GM21737 (cell line): ENCODE measurements at regions not wholly inside any gene's neighbourhood (a gene's known extent, or its start where the extent isn't known, plus 50 kb on each side); places are given as distances from the start of the nearest gene placed in this dataset.
A peak's percentile ranks its signal among the peaks of the same experiment; 100 is the strongest.
"Not testable (repeated sequence)": the region's sequence is repeated elsewhere in the genome, so short reads cannot be mapped to it uniquely, and the experiment has no call there.

Experiments used
- ATAC-seq: cut with Tn5 transposase; IDR thresholded peaks from one replicate; pipeline ENCODE4 v1.9.1; 2021; ENCODE audit warnings: mild to moderate bottlenecking, moderate library complexity; ENCODE audit not compliant: unreplicated experiment

DNA sequence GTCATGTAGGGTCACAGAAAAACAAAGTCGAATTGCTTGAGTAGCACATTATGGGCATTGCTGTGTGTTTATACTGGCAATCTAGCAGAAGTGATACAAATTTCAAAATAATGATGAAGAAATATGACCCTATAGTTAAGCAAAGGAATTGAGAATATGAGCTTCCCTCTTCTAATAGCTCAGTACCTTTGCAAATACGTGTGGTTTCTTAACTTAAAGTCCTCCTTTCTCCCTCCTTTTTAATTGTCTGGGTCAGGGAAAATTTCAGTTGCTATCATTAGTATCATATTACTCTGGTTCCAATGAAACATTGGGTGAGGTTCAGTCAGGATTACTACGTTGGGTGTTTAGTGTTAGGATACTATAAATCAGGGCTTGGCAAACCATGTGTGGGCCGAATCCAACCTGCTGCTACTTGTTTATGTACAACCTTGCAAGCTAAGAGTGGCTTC is 166.8 kb upstream of the CARMIL1 start:
- no peak for ATAC-seq

DNA sequence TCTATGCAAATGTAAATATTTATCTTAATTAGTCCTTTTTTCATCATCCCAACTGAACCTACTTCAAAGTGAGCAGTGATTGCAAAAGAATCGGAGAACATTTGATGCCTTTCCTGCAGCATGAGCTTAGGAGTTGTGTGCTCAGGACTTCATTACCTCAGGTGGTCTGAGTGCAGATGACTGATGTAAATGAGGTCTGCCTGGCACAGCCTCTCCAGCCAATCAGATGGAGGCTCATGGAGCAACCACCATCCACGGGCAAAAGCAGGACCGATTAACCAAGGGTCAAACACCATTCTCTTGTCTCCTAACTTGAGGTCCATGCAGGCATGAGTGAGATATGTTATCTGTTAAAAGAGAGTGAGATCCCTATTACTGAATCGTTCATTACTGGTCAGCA is 165.7 kb upstream of the CARMIL1 start:
- no peak for ATAC-seq

DNA sequence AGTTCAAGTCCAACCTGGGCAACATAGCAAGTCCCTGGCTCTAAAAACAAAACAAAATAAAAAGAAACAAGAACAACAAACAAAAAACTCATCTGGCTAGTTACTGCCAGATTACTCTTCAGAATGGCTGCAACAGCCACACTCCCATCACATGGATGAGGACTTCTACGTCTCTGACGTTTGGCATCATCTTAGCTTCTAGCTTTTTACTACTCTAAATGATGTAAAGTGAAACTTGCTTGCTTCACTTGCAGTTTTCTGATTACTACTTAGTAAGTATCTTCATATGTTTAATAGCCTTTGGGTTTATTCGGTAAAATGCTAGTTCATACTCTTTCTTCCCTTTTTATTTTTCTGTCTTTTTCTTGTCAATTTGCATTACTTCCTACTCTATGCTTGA is 161.1 kb upstream of the CARMIL1 start:
- no peak for ATAC-seq

DNA sequence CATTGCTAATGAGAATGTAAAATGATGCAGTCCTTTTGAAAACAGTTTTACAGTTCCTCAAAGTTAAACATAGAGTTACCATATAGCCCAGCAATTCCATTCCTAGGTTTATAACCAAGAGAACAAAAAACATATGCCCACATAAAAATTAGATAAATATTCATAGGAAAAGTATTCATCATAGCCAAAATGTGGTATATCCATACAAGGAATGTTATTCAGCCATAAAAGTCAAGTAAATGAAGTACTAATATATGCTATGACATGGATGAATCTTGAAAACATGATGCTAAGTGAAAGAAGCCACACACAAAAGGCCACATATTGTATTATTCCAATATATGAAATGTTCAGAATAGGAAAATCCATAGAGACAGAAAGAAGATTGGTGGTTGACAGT is 158.0 kb upstream of the CARMIL1 start:
- ATAC-seq, result no peak

DNA sequence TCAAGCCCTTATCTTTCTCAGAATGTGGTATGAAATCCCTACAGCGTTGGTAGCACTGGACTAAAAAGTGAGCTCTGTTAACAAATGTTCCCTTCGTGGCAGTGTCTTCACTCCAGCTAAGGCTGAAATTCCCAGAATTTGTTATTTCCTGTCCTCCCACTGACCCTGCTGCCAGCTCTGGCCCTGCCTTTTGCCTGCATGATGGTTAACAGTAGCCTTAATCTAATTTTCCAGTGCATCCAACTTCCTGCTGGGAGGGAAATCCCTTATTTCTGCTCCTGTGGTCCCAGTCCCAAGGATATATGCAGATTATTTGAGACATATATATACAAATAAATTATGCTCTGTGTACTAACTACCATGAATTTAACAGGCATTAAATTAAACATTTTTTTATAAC is 157.2 kb upstream of the CARMIL1 start:
- no peak for ATAC-seq

DNA sequence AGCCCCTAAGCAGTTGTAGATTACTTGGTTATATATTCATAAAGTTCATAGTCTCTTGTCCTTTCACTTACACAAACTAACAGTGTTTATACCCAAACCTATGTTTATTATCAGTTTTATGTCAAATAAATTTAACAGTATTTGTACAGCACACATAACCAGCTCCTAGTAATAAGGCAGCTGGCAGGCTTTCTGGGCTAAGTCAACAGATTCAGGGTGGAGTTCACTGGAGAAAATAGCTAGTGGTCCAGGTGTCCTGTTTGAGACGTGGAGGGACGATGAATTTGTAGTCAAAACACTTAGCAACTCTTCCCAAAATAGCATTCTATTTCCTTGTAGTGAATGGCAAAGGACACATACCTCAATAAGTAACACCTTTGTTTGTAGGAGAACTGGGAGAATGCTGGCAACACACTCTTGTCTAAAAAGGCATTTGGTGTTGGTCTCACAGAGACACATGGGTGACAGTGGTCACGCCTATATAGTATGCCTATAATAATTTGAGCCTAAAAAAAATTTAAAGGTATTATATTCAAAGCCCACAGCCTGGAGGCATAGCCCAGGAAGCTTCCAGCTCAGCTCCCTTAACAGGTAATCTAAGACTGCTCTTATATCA is 156.4 kb upstream of the CARMIL1 start:
- ATAC-seq, result no peak

DNA sequence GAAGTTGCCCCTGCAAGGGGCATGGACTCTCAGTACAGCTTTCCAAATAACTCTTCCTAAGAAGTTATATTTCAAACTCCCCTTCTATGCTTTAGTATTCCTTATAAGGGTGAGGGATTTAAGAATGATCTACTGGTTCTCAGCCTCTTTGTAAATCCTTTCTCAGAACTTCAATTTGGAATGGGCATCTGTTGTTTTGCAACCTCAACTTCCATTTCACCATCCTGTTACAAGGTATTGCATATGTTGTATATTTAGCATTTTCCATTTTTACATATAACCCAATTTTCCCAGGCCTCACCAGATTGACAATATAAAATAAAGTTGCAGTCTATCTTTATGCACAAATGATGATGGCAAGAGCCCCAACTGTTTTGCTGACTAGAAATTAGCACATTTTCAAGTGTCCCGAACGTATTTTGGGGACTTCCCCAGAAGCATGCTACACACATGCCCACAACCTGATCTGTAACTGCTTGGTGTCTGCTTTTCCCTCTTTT is 154.9 kb upstream of the CARMIL1 start:
- ATAC-seq, result no peak

DNA sequence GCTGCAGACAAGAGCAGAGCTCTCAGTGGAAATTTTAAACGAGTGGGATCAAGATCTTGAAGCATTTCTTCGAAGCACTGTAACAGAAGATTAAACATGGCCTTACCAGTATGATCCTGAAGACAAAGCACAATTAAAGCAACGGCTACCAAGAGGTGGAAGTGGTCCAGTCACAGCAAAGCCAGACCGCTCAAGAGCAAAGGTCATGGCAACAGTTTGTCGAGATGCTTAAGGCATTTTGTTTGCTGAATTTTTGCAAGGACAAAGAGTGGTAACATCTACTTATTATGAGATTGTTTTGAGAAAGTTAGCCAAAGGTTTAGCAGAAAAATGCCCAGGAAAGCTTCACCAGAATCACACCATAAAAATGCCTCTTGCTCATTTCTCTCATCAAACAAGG is 153.4 kb upstream of the CARMIL1 start:
- no peak for ATAC-seq

DNA sequence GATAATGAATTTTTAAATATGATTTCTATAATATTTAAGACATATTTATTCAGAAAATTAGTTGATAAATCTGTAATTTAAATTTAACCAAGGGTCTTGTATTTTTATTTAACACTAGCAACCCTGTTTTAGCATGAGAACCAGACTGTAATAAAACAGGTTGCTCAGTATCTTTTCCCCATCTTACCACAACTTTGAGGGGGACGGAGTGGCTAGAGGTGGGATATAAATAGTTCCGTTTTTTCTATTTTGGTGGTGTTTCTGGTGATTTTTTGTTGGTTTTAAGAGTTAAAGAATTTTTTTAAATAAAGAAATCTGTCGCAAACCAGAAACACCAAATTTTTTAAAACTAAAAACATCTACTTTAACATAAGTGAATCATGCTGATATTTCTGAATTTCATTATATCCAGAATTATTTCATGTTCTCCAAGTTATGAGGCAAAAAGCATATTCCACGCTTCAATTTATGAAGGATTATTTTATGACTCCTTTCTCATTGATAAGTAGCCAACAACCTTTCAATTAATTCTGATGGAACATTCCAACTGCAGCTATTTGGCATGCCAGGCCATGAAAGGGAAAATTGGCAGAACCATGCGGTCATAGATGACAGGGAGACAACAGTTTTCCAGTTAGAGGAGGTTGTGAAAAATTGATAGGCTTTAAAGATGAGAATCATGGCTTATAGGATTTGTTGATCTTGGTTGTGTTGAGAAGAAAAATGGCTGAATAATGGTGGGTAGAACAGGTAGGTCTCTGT is 151.9 kb upstream of the CARMIL1 start:
- ATAC-seq, result no peak

DNA sequence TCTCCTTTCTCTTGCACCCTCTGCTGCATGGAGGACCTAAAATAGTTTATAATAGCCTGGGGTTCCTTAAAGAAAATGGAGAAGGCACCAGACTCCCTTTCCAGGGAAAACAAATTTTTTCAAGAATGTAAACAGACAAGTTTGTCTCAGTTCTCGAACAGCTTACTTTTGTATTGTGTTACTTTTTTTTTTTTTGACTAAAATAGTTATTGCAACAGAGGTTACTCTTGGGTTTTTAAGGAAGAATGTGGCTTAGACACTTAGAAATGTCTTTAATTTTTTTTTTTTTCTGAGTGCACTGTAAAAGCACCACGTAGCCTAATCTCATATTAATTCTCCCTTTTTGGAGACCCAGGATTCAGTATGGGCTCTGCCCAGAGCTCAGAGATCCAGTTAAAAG is 148.7 kb upstream of the CARMIL1 start:
- no peak for ATAC-seq

DNA sequence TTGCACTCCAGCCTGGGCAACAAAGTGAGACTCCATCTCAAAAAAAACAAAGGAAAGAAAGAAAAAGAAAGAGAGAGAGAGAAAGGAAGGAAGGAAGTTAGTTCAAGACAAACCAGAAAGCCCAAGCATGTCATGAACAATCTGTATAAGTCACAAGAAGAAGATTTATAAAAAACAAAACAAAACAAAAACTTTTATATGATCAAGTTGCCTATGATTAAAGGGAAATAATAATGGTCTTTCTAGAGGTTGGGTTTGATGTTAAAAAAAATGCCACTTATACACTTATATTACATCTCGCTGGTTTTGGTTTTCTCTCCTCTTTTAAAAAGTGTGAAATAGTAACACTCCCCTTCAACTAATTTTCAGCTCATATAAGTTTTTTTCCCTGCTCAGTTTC is 146.2 kb upstream of the CARMIL1 start:
- no peak for ATAC-seq

DNA sequence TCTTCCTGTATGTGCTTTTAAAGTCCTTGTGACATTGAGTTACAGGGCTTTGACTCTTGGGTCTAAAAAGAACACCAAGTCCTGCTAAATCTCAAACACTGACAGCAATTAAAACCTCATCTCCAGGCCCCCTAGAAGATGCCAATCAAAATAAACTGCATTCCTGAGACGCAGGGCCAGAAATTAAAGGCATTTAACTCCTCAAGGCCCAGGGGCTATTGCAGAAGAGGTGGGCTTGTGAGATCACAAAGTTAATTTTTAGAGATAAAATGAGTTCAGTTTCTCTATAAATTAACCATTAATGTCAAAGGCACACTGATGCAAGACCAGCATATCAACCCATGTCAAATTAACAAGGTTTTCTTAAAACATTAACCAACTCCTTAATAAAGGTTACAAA is 145.6 kb upstream of the CARMIL1 start:
- ATAC-seq, result no peak

DNA sequence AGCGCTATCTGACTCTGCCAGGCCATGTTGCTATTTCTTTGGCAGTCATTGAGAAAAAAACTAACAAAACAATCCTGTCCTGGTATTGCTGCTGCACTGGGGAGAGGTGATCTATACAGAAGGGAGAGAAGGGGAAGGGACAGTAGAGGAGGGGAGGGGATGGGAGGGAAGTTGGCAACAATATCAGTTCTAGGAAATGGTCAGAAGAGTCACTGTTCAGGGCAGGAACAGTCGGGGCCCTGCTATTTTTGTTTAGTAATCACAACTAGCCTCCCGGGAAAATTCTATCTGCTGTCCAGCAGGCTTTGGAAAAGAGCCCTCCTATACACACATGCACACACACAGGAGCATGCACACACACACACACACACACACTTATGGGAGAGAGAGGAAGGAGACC is 142.3 kb upstream of the CARMIL1 start:
- no peak for ATAC-seq

DNA sequence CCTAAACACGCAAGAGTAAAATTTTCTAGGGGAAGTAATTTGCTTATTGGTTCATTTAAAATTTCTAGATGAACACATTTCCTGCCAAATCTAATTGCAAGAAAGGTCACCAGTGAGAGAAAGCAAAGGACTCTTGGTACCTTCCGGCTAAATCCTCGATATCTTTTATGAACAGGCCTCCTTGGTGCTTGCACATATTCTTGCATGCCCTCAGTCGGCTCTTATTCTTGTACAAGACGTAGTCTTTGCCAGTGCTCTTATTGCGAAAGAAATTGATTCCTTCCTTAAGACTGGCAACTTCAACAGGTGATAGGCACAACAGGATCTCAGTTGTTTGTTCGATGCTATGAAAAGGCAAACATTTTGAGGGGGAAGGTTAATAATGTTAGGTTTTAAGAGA is 141.7 kb upstream of the CARMIL1 start:
- no peak for ATAC-seq

DNA sequence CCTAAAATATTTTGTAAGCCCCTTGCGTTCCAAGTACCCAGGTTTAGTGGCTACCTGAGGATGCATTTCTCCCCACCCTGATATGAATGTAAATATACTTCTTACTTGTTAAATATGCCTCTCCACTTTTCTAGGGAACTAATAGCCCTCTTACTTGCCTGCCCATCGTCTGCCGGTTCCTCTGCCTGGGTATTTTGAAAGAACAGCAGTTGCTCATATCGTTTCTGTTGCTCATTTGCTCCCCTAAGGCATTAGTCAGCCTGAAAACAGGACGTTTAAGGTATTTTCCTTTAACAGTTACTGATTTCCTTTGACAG is 141.3 kb upstream of the CARMIL1 start:
- no peak for ATAC-seq

DNA sequence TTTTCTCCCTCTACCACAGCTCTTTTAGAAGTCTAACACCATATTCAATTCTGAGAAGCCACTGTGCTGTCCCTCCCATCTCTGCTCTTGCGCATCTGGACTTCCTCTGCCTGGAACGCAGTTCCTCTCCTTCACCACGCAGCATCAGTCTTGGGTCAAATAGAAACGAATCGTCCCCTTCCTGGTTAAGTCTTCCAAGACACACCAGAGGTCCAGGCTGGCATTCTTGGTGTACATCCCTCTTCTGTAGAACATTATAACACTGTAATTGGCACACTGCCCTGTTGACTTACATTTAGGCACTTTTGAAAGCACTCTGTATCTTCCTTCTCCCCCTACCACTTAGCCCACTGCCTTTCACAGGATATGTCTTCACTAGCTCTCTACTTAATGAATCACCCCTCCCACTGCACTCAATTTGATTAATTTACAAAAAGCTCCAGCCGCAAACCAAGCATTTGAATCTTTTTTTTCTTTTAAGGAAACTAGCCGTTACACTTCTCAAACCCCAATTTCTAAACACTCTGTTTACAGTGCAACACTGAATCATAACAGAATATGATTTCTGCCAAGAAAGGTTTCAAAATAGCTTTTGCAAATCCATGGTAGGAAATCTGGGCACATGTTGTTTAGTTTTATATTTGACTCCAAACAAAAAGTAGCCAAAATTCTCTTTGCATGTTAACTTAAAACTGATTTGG is 140.8 kb upstream of the CARMIL1 start:
- peak; percentile 91 for ATAC-seq

DNA sequence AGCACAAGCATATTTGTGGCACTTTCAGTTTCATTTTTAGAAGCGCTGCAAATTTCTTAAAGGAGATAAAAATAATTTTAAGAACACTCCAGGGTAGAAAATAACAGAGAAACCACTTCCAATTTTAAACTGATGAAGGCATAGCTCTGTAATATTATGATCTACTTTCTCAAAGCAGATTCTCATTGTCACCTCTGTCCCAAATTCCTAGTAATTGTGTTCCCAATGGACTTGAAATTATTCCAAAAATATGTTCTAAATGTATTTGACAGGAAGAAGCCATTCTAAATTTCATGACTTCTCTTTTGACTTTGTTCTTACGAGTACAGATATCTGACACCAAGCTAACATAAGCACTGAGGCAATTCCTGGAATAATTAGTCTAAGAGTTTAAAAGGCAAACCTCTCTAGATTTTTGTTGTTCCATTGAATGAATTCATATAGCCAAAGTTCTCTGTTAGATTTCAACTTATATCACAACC is 140.2 kb upstream of the CARMIL1 start:
- no peak for ATAC-seq

DNA sequence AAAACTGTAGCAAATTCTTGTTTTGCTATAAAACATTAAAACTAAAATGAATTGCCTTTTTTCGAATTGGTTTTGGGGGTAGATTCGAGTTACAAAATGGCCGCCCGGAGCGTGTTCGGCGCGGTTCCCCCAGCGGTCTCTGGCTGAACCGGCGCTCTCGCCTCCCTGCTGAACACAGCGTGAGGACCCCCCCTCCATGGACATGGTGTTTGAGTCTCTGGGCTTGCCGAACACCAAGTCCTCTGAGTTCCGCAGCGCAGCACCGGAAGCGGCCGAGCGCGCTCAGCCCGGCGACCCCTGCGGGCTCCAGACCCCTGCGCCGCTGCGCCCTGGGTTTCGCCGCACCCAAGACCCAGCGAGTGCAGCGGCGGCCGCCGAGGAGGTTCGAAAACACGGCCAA is 139.6 kb upstream of the CARMIL1 start:
- ATAC-seq, result not testable (repeated sequence)

DNA sequence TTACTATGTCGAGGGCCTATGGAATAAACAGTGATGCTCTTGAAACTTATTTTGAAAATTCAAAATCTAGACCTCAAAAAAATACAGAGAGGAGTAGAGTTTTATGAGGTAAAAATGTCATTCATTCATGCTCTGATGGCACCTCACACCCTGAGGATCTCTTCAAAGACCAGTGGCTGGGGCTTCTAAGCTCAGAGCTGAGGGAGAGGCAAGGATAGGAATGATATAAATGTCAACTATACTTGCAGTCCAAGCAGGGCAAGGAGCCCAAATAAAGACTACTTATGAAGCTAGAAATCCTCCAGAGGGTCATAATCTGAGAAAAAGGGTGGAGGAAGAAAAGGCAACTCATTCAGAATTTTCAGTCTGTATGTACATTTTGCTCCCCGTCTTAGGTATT is 136.7 kb upstream of the CARMIL1 start:
- no peak for ATAC-seq

DNA sequence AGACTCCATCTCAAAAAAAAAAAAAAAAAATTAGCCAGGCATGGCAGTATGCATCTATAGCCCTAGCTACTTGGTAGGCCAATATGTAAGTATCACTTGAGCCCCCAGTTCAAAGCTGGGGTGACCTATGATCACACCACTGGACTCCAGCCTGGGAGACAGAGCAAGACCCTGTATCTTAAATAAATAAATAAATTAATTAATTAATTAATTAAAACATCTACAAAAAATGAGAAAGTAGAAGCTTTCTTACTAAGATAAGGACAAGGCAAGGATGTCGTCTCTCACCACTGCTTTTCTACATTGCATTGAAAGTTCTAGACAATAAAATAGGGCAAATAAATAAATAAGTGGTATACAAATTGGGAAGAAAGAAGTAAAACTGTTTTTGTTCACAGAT is 134.3 kb upstream of the CARMIL1 start:
- no peak for ATAC-seq

DNA sequence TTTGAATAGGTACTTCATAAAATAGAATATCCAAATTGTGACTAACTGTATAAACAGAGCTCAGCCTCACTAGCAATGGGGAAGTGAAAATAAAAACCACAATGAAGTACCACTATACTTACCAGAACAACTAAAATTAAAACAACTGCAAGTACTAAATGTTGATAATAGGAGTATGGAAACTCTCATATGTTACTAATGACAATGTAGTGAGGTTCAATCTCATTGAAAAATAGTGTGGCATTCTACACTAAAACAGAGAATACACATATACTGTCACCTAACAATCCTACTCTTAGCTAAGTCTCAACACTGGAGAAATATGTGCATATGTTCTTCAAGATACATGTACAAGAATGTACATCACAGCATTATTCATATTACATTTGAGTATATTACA is 132.0 kb upstream of the CARMIL1 start:
- peak; percentile 91 for ATAC-seq

DNA sequence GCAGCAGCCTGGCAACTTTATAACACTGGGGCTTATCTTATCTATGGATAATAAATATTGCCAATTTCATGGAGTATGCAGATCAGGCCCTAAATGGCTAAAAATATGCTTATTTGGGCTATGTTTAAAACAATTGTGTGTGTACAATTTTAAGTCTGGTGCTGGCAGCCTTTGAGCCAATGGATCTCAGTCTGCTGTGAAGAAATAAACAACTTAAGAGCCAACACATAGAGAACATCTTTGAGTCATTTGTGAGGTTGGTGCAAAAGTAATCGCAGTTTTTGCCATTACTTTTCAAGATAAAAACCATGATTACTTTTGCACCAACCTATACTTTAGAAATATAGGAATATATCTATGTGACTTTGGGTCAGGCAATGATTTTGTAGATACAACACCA is 129.1 kb upstream of the CARMIL1 start:
- ATAC-seq, result no peak
